SK-N-SH (cell line): ENCODE measurements at regions not wholly inside any gene's neighbourhood (a gene's known extent, or its start where the extent isn't known, plus 50 kb on each side); places are given as distances from the start of the nearest gene placed in this dataset.

ENCODE experiments used
- CTCF ChIA-PET: fragments of 300-600, 350-600 bp; formaldehyde crosslinking; extraction: SDS; loops from one replicate; lab custom pipeline; 2021; lab: Yijun Ruan, JAX
- POLR2A ChIA-PET: fragments of 350-600 bp; sonication (Branson Sonifier 250); formaldehyde crosslinking; extraction: SDS; loops from one replicate; lab custom pipeline; 2020; ENCODE audit warnings: antibody characterized with exemption, inconsistent platforms; lab: Yijun Ruan, JAX
- DNase-seq: peaks from one replicate; pipeline ENCODE4 v3.0.0; 2012
- H2AFZ ChIP-seq: fragments of 200-600 bp; sonication (generic); 2 replicates; pipeline ENCODE4 v1.8.1; 2016; ENCODE audit warnings: antibody characterized with exemption, mild to moderate bottlenecking, low read depth
- H3F3A ChIP-seq: fragments of 200-600 bp; sonication (generic); replicated peaks from 2 replicates; pipeline ENCODE3; 2016; ENCODE audit warnings: antibody characterized with exemption, mild to moderate bottlenecking; ENCODE audit not compliant: insufficient read depth
- H3K27ac ChIP-seq, 2 experiments: fragments of 200-500 bp in 1 of 2; fragments of 200-600 bp in 1 of 2; sonication (Bioruptor generic) in 1 of 2; sonication (generic), shearing (Covaris generic) in 1 of 2; 2 replicates each; pipeline versions ENCODE4 v1.5.1 to v1.6.1; 2014 to 2016; ENCODE audit warnings: low read depth in 2 of 2, inconsistent platforms in 1 of 2, low read length in 1 of 2, mild to moderate bottlenecking in 1 of 2, mixed read lengths in 1 of 2
- H3K27me3 ChIP-seq: fragments of 200-600 bp; sonication (generic), shearing (Covaris generic); 2 replicates; pipeline ENCODE4 v1.6.1; 2016; ENCODE audit warnings: mixed run types; ENCODE audit not compliant: insufficient read depth
- H3K36me3 ChIP-seq, 2 experiments: fragments of 200-500 bp in 1 of 2; fragments of 200-600 bp in 1 of 2; sonication (Bioruptor generic) in 1 of 2; sonication (generic) in 1 of 2; replicated peaks in 1 of 2; 2 replicates each; pipeline versions ENCODE3 to v1.5.1; 2014 to 2016; ENCODE audit warnings: low read length in 1 of 2, mild to moderate bottlenecking in 1 of 2; ENCODE audit not compliant: insufficient read depth in 2 of 2, control insufficient read depth in 1 of 2
- H3K4me1 ChIP-seq, 2 experiments: fragments of 200-500 bp in 1 of 2; fragments of 200-600 bp in 1 of 2; sonication (Bioruptor generic) in 1 of 2; sonication (generic), shearing (Covaris generic) in 1 of 2; 2 replicates each; pipeline versions ENCODE4 v1.5.1 to v1.6.1; 2014 to 2016; ENCODE audit warnings: low read depth in 1 of 2, low read length in 1 of 2, mixed run types in 1 of 2; ENCODE audit not compliant: insufficient read depth in 2 of 2, control insufficient read depth in 1 of 2
- H3K4me2 ChIP-seq: fragments of 200-600 bp; sonication (generic), shearing (Covaris generic); 2 replicates; pipeline ENCODE4 v1.6.1; 2017; ENCODE audit warnings: mixed run types
- H3K4me3 ChIP-seq, 2 experiments: fragments of 200-500 bp in 1 of 2; fragments of 200-600 bp in 1 of 2; sonication (Bioruptor generic) in 1 of 2; sonication (generic), shearing (Covaris generic) in 1 of 2; 2 replicates each; pipeline versions ENCODE4 v1.5.1 to v1.8.1; 2014 to 2016; ENCODE audit warnings: low read depth in 2 of 2, inconsistent platforms in 1 of 2, low read length in 1 of 2, mild to moderate bottlenecking in 1 of 2, mixed read lengths in 1 of 2, moderate library complexity in 1 of 2
- H3K79me2 ChIP-seq: fragments of 200-600 bp; sonication (generic); 2 replicates; pipeline ENCODE4 v1.8.1; 2017; ENCODE audit warnings: mild to moderate bottlenecking; ENCODE audit not compliant: insufficient read depth
- H3K9ac ChIP-seq: fragments of 200-600 bp; sonication (generic); 2 replicates; pipeline ENCODE4 v1.6.1; 2017; ENCODE audit warnings: mixed run types
- H3K9me2 ChIP-seq: fragments of 200-600 bp; sonication (generic); 2 replicates; pipeline ENCODE4 v1.6.1; 2017; ENCODE audit warnings: mixed run types
- H3K9me3 ChIP-seq: fragments of 200-600 bp; sonication (generic); 2 replicates; pipeline ENCODE4 v1.6.1; 2017; ENCODE audit warnings: mixed run types, mild to moderate bottlenecking, moderate library complexity
- H4K20me1 ChIP-seq: fragments of 200-600 bp; sonication (generic); 2 replicates; pipeline ENCODE4 v1.6.1; 2017; ENCODE audit warnings: mild to moderate bottlenecking, mixed run types; ENCODE audit not compliant: insufficient read depth
- CHD2 ChIP-seq: fragments of 150-350 bp; IDR thresholded peaks from 2 replicates; pipeline ENCODE4 v1.6.1; 2018; ENCODE audit warnings: low read length; ENCODE audit not compliant: partially characterized antibody
- CTCF ChIP-seq: fragments of 200-600 bp; sonication (generic); IDR thresholded peaks from 2 replicates; pipeline ENCODE4 v1.6.1; 2017; ENCODE audit warnings: antibody characterized with exemption, mild to moderate bottlenecking, moderate library complexity
- EP300 ChIP-seq, 2 experiments: IDR thresholded peaks; 2 replicates each; pipeline versions ENCODE4 v1.4.0 to v1.6.1; 2012; ENCODE audit warnings: borderline replicate concordance in 1 of 2, low read depth in 1 of 2, low read length in 1 of 2
- EZH2phosphoT487 ChIP-seq: fragments of 200-600 bp; sonication (generic); IDR thresholded peaks from 2 replicates; pipeline ENCODE4 v1.6.1; 2017; ENCODE audit warnings: low read depth, mixed run types, mild to moderate bottlenecking, antibody characterized with exemption, moderate library complexity, borderline replicate concordance
- MEF2A ChIP-seq: IDR thresholded peaks from 2 replicates; pipeline ENCODE4 v1.4.0; 2012; ENCODE audit warnings: low read depth, borderline replicate concordance
- MXI1 ChIP-seq: IDR thresholded peaks from 2 replicates; pipeline ENCODE4 v1.6.1; 2012; ENCODE audit warnings: mild to moderate bottlenecking, low read depth, low read length, improper control_type of control experiment
- RFX5 ChIP-seq: IDR thresholded peaks from 2 replicates; pipeline ENCODE4 v1.6.1; 2012; ENCODE audit warnings: mild to moderate bottlenecking, improper control_type of control experiment, low read length
- RXRA ChIP-seq: IDR thresholded peaks from 2 replicates; pipeline ENCODE4 v1.4.0; 2012; ENCODE audit warnings: low read depth, mild to moderate bottlenecking, borderline replicate concordance
- SIN3A ChIP-seq: IDR thresholded peaks from 2 replicates; pipeline ENCODE4 v1.6.1; 2012; ENCODE audit warnings: low read depth, mild to moderate bottlenecking, low read length, moderate library complexity, borderline replicate concordance
- TAF1 ChIP-seq: IDR thresholded peaks from 2 replicates; pipeline ENCODE4 v1.6.1; 2012; ENCODE audit warnings: low read depth, mild to moderate bottlenecking, low read length, moderate library complexity, borderline replicate concordance
- USF1 ChIP-seq: IDR thresholded peaks from 2 replicates; pipeline ENCODE4 v1.4.0; 2012; ENCODE audit warnings: low read depth, borderline replicate concordance
- ZBTB33 ChIP-seq: IDR thresholded peaks from 2 replicates; pipeline ENCODE4 v1.4.0; 2012; ENCODE audit warnings: low read depth, borderline replicate concordance
- WGBS: methylation state at CpG from one replicate; pipeline ENCODE4 v1.1.6; 2017; ENCODE audit warnings: low lambda C conversion rate; 5-methylcytosine and 5-hydroxymethylcytosine counted together

- Histone ChIP-seq H3K36me3 (no peaks in the 10 kb centered on the region), H3K9me2 (no peaks in the 10 kb centered on the region), H3K4me1 (peaks cover 0 to 10% of the 10 kb centered on the region in 2 experiments; a peak in 1 of 4 replicates), H3K79me2 (no peaks in the 10 kb centered on the region), H3K4me2 (no peak overlapping the region), H3K9me3 (no peaks in the 10 kb centered on the region)
- DNase-seq: no peak
- POLR2A ChIA-PET: no interaction called here
- 50% methylated on average over 4 of the region's 4 CpGs for WGBS
- TF ChIP-seq ZBTB33 (no peak), EZH2phosphoT487 (no peak), USF1 (no peak), MEF2A (no peak), TAF1 (no peak), RXRA (no peak), RFX5 (no peak), SIN3A (no peak), CHD2 (no peak), MXI1 (no peak), CTCF (no peak), EP300 (IDR thresholded peaks at IDR 0.05; ENCODE audit: borderline replicate concordance in 1 of 2, low read depth in 1 of 2, low read length in 1 of 2) (no peak)
- TF ChIP-seq, all 33 proteins: peak for 0
- Histone ChIP-seq H3K27ac (no peak overlapping the region), H3K4me3 (no peak overlapping the region), H3F3A (no peaks in the 10 kb centered on the region), H4K20me1 (no peaks in the 10 kb centered on the region), H3K27me3 (no peaks in the 10 kb centered on the region; the same call in 1 of the 2 replicates), H2AFZ (no peak overlapping the region), H3K9ac (no peak overlapping the region)
- CTCF ChIA-PET: interaction anchor here (0.7 to 1.0 kb wide), 3 partner anchors 17 to 1167 kb away, joined by 3 read pairs; no protein-coding TSS in a partner anchor
Observed at GRCh38 chr2:173830170-173830569, 135.0 kb downstream of the SP3 start.
